ENCODE measurements at regions not wholly inside any gene's neighbourhood (a gene's known extent, or its start where the extent isn't known, plus 50 kb on each side); places are given as distances from the start of the nearest gene placed in this dataset.

DNA sequence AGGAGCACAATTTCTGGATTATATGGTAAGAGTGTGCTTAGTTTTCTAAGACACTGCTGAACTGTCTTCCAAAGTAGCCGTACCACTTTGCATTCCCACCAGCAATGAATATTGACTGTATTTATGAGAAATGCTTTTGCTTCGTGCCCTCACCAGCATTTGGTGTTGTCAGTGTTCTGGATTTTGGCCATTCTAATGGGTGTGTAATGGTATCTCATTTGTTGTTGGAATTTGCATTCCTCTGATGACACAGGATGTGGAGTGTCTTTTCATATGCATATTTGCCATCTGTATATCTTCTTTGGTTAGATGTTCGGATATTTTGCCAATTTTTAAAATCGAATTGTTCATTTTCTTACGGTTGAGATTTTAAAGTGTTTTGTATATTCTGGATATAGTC, 558.5 kb upstream of the FZD8 start:
- TF ChIP-seq, protein P1, sequence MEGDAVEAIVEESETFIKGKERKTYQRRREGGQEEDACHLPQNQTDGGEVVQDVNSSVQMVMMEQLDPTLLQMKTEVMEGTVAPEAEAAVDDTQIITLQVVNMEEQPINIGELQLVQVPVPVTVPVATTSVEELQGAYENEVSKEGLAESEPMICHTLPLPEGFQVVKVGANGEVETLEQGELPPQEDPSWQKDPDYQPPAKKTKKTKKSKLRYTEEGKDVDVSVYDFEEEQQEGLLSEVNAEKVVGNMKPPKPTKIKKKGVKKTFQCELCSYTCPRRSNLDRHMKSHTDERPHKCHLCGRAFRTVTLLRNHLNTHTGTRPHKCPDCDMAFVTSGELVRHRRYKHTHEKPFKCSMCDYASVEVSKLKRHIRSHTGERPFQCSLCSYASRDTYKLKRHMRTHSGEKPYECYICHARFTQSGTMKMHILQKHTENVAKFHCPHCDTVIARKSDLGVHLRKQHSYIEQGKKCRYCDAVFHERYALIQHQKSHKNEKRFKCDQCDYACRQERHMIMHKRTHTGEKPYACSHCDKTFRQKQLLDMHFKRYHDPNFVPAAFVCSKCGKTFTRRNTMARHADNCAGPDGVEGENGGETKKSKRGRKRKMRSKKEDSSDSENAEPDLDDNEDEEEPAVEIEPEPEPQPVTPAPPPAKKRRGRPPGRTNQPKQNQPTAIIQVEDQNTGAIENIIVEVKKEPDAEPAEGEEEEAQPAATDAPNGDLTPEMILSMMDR (IDR thresholded peaks at IDR 0.05) = no peak
- TF ChIP-seq POLR2A (IDR thresholded peaks at IDR 0.05) = no peak
